H9 (cell line): ENCODE measurements at regions not wholly inside any gene's neighbourhood (a gene's known extent, or its start where the extent isn't known, plus 50 kb on each side); places are given as distances from the start of the nearest gene placed in this dataset.

Experiments
- DNase-seq: peaks from one replicate; pipeline ENCODE4 v3.0.0-alpha.2; 2017
- H2AFZ ChIP-seq: one replicate; pipeline ENCODE4 v1.6.1; 2013; ENCODE audit warnings: mild to moderate bottlenecking, low read length, control low read depth, moderate library complexity
- H2AK5ac ChIP-seq: 2 replicates; pipeline ENCODE4 v1.6.1; 2013; ENCODE audit warnings: low read length, control low read depth, mixed read lengths; ENCODE audit not compliant: insufficient read length
- H2BK120ac ChIP-seq: one replicate; pipeline ENCODE4 v1.6.1; 2013; ENCODE audit warnings: low read depth, mild to moderate bottlenecking, low read length, control low read depth, inconsistent platforms; ENCODE audit not compliant: poor library complexity, severe bottlenecking
- H2BK12ac ChIP-seq: 2 replicates; pipeline ENCODE4 v1.6.1; 2013; ENCODE audit warnings: low read length, control low read depth, mixed read lengths, low read depth; ENCODE audit not compliant: insufficient read length
- H2BK15ac ChIP-seq: 2 replicates; pipeline ENCODE4 v1.6.1; 2013; ENCODE audit warnings: low read depth, low read length, control low read depth
- H2BK20ac ChIP-seq: one replicate; pipeline ENCODE4 v1.6.1; 2013; ENCODE audit warnings: low read depth, mild to moderate bottlenecking, low read length, control low read depth, inconsistent platforms; ENCODE audit not compliant: poor library complexity, severe bottlenecking
- H2BK5ac ChIP-seq: 2 replicates; pipeline ENCODE4 v1.6.1; 2013; ENCODE audit warnings: low read length, control low read depth, mixed read lengths; ENCODE audit not compliant: insufficient read length
- H3K14ac ChIP-seq: 2 replicates; pipeline ENCODE4 v1.6.1; 2013; ENCODE audit warnings: low read length, control low read depth; ENCODE audit not compliant: insufficient read depth
- H3K18ac ChIP-seq: 2 replicates; pipeline ENCODE4 v1.6.1; 2013; ENCODE audit warnings: low read depth, mild to moderate bottlenecking, mixed read lengths, low read length, control low read depth; ENCODE audit not compliant: insufficient read length
- H3K23ac ChIP-seq: 2 replicates; pipeline ENCODE4 v1.6.1; 2013; ENCODE audit warnings: low read length, control low read depth, mixed read lengths, low read depth; ENCODE audit not compliant: insufficient read length
- H3K23me2 ChIP-seq: 2 replicates; pipeline ENCODE4 v1.6.1; 2013; ENCODE audit warnings: low read depth, mild to moderate bottlenecking, mixed read lengths, low read length, control low read depth; ENCODE audit not compliant: insufficient read length, poor library complexity, severe bottlenecking
- H3K27ac ChIP-seq: 2 replicates; pipeline ENCODE4 v1.5.1; 2013; ENCODE audit warnings: low read length, control low read depth, mixed read lengths, low read depth; ENCODE audit not compliant: insufficient read length
- H3K27me3 ChIP-seq: 2 replicates; pipeline ENCODE4 v1.6.1; 2013; ENCODE audit warnings: low read length, control low read depth, inconsistent platforms; ENCODE audit not compliant: insufficient read depth
- H3K4ac ChIP-seq: 2 replicates; pipeline ENCODE4 v1.6.1; 2013; ENCODE audit warnings: low read depth, mild to moderate bottlenecking, control low read depth, inconsistent platforms, low read length, moderate library complexity
- H3K4me1 ChIP-seq: 2 replicates; pipeline ENCODE4 v1.6.1; 2013; ENCODE audit warnings: low read length, control low read depth, inconsistent platforms; ENCODE audit not compliant: insufficient read depth
- H3K4me2 ChIP-seq: 2 replicates; pipeline ENCODE4 v1.6.1; 2013; ENCODE audit warnings: low read length, control low read depth, mixed read lengths; ENCODE audit not compliant: insufficient read length, insufficient read depth
- H3K56ac ChIP-seq: 2 replicates; pipeline ENCODE4 v1.6.1; 2013; ENCODE audit warnings: low read depth, mild to moderate bottlenecking, mixed read lengths, low read length, control low read depth; ENCODE audit not compliant: insufficient read length
- H3K79me1 ChIP-seq: 2 replicates; pipeline ENCODE4 v1.6.1; 2013; ENCODE audit warnings: low read depth, mild to moderate bottlenecking, moderate library complexity, low read length, control low read depth, inconsistent platforms; ENCODE audit not compliant: insufficient read depth, poor library complexity, severe bottlenecking
- H3K79me2 ChIP-seq: 2 replicates; pipeline ENCODE4 v1.6.1; 2013; ENCODE audit warnings: low read length, control low read depth, inconsistent platforms; ENCODE audit not compliant: insufficient read depth
- H3K9ac ChIP-seq: 2 replicates; pipeline ENCODE4 v1.6.1; 2013; ENCODE audit warnings: low read length, control low read depth, mixed read lengths; ENCODE audit not compliant: insufficient read length; ENCODE audit errors: extremely low read depth
- H3K9me3 ChIP-seq: one replicate; pipeline ENCODE4 v1.6.1; 2013; ENCODE audit warnings: low read depth, low read length, inconsistent platforms; ENCODE audit not compliant: control insufficient read depth
- H3T11ph ChIP-seq: one replicate; pipeline ENCODE4 v1.6.1; 2013; ENCODE audit warnings: mild to moderate bottlenecking, low read length, control low read depth, inconsistent platforms
- H4K20me1 ChIP-seq: one replicate; pipeline ENCODE4 v1.6.1; 2013; ENCODE audit not compliant: control insufficient read depth, insufficient read length, insufficient read depth
- H4K5ac ChIP-seq: 2 replicates; pipeline ENCODE4 v1.6.1; 2013; ENCODE audit warnings: low read depth, mild to moderate bottlenecking, mixed read lengths, low read length, control low read depth; ENCODE audit not compliant: insufficient read length
- H4K8ac ChIP-seq: replicated peaks from 2 replicates; pipeline ENCODE4 v1.6.1; 2013; ENCODE audit warnings: low read length, control low read depth, mixed read lengths, low read depth; ENCODE audit not compliant: insufficient read length
- H4K91ac ChIP-seq: 2 replicates; pipeline ENCODE4 v1.6.1; 2013; ENCODE audit warnings: low read depth, mild to moderate bottlenecking, moderate library complexity, mixed read lengths, low read length, control low read depth; ENCODE audit not compliant: insufficient read length
- H3K27ac Mint-ChIP-seq, 3 experiments: 2 replicates in 2 of 3; 3 replicates in 1 of 3; pipeline ENCODE4 v1.8.0; 2020 to 2021; ENCODE audit warnings: mixed read lengths in 3 of 3, mild to moderate bottlenecking in 1 of 3, moderate library complexity in 1 of 3
- H3K27me3 Mint-ChIP-seq: 2 replicates; pipeline ENCODE4 v1.8.0; 2021; ENCODE audit warnings: low read depth, mild to moderate bottlenecking, moderate library complexity, mixed read lengths
- H3K36me3 Mint-ChIP-seq, 3 experiments: 2 replicates in 2 of 3; 3 replicates in 1 of 3; pipeline ENCODE4 v1.8.0; 2020 to 2021; ENCODE audit warnings: low read depth in 3 of 3, mixed read lengths in 3 of 3; ENCODE audit not compliant: insufficient read depth in 1 of 3
- H3K4me1 Mint-ChIP-seq, 2 experiments: 2 replicates each; pipeline ENCODE4 v1.8.0; 2020; ENCODE audit warnings: mixed read lengths in 2 of 2
- H3K4me3 Mint-ChIP-seq, 2 experiments: 2 replicates in 1 of 2; 3 replicates in 1 of 2; pipeline ENCODE4 v1.8.0; 2020 to 2021; ENCODE audit warnings: mild to moderate bottlenecking in 2 of 2, mixed read lengths in 2 of 2, moderate library complexity in 1 of 2
- H3K9me3 Mint-ChIP-seq, 2 experiments: 2 replicates in 1 of 2; 3 replicates in 1 of 2; pipeline ENCODE4 v1.8.0; 2020; ENCODE audit warnings: mild to moderate bottlenecking in 2 of 2, mixed read lengths in 2 of 2, moderate library complexity in 1 of 2
- CTCF ChIP-seq: fragments of 200-600 bp; sonication (generic); conservative IDR thresholded peaks from 3 replicates; pipeline ENCODE4 v1.8.0; 2021; ENCODE audit warnings: antibody characterized with exemption, mild to moderate bottlenecking
- WGBS: extraction: QIAGEN DNeasy Blood & Tissue Kit; methylation state at CpG from one replicate; pipeline ENCODE4 v1.1.7; 2013; ENCODE audit warnings: missing lambda C conversion rate, low lambda C conversion rate, mixed read lengths; ENCODE audit not compliant: insufficient read length; ENCODE audit errors: extremely low coverage; 5-methylcytosine and 5-hydroxymethylcytosine counted together

DNA sequence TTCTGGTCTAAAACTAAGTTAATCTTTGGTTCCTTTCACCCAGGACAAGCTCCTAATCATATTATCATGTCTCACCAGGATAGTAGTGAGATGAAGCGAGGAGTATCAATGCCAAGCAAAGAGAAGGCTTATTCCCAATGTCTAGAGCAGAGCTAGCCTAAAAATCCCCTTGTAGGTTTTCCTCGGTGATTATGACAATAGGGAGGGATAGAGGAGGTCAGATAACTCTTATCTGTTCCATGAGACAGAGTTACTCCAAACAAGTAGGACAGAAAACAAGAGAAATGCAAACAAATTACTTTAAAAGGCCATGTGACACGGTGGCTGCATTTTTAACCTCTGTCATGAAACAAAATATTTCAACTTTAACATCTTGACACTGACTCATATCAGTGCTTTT is 623.1 kb downstream of the ADCYAP1 start:
- DNase-seq: no peak
- Histone ChIP-seq H3K56ac (no peak overlapping the region), H3K23ac (no peak overlapping the region), H3K9ac (no peak overlapping the region), H2AK5ac (no peak overlapping the region), H3K27me3 (no peaks in the 10 kb centered on the region), H3K79me2 (no peaks in the 10 kb centered on the region), H4K8ac (no peak overlapping the region), H4K5ac (no peak overlapping the region), H3K18ac (no peak overlapping the region), H4K91ac (no peak overlapping the region), H3K4ac (no peak overlapping the region), H2BK12ac (no peak overlapping the region), H4K20me1 (no peaks in the 10 kb centered on the region), H2BK20ac (no peak overlapping the region), H2AFZ (no peak overlapping the region), H3K23me2 (no peaks in the 10 kb centered on the region), H3K79me1 (no peaks in the 10 kb centered on the region), H3K9me3 (no peaks in the 10 kb centered on the region), H3K4me1 (no peaks in the 10 kb centered on the region), H3K14ac (no peak overlapping the region), H2BK5ac (no peak overlapping the region), H3T11ph (no peak overlapping the region), H3K4me2 (no peak overlapping the region), H3K27ac (no peak overlapping the region), H2BK120ac (no peak overlapping the region), H2BK15ac (no peak overlapping the region)
- Mint-ChIP-seq H3K4me3 (no peak overlapping the region), H3K36me3 (no peaks in the 10 kb centered on the region), H3K27ac (no peak overlapping the region), H3K9me3 (peaks cover 0 to 4% of the 10 kb centered on the region in 2 experiments; a peak in 1 of 5 replicates), H3K4me1 (peaks cover 0 to 6% of the 10 kb centered on the region in 2 experiments; a peak in 2 of 4 replicates), H3K27me3 (peaks cover 2% of the 10 kb centered on the region; the same call in 1 of the 2 replicates)
- no peak for TF ChIP-seq CTCF
- no CpG with 5 or more reads among the region's 3 CpGs for WGBS
